NCI-H2227 (cell line): ENCODE measurements at regions not wholly inside any gene's neighbourhood (a gene's known extent, or its start where the extent isn't known, plus 50 kb on each side); places are given as distances from the start of the nearest gene placed in this dataset.

Experiments
- DNase-seq: peaks from one replicate; lab custom pipeline; 2025; ENCODE audit not compliant: unreplicated experiment; lab: John Stamatoyannopoulos, UW

DNA sequence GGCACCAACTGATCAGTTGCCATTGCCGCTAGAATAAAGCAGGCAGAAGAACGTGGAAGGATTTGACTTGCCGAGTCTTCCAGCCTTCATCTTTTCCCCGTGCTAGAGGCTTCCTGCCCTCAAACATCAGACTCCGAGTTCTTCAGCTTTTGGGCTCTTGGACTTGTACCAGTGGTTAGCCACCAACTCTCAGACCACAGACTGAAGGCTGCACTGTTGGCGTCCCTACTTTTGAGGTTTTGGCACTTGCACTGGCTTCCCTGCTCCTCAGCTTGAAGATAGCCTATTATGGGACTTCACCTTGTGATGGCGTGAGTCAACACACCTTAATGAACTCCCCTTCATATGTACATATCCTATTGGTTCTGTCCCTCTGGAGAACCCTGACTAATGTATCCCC lies 57.3 kb upstream of the KCND2 start:
- DNase-seq: no peak

DNA sequence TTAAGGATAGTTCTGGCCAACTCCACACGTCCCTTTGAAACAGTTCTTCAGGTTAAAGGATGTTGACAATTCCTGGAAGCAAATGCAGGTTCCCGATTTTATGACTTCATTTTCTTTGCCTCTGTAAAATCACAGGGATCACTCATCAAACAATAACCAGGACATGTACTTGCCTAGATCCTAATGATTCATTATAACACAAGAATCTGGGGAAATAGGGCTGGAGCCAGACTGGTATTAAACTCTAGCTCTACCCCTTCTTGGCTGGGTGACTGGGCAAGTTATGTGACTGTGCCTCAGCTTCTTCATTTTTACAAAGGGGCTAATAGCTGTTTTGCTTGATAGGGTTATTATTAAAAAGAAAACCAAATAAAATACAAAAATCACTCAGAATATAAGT lies 56.0 kb upstream of the KCND2 start:
- no peak for DNase-seq

DNA sequence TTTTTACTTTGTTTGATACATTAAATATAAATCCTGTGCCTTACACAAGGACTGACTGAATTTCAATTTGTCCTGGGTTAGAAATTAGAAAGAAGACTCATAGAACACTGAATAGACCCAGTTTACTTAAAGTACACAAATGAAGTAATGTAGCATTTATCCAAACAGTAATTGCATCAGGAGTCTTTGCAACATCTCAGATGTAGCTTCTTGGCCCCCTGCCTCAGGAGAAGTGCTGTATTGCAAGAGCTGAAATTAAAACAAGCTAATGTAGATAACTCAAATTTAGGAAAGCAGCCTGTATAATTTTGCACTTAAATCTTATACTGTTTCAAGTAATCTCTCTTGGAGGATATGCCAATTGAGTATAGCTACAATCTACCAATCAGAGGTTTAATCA lies 54.3 kb upstream of the KCND2 start:
- no peak for DNase-seq

DNA sequence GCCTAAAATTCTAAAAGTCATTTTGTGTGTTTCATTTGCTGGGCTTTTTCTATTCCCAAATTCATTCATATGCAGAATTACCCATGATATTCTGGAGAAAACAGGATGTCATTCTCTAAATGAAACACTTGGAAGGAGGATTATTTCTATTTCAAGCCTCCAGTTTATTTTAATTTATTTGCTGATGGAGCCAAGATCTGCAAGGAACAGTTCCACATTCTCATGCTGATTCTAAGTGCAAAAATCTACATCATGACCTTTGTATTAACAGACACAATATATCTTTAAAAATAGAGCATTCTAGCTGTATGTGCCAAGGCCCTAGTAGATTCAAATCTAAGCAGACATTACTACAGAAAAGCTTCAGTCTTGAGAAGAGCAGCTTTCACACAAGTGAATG lies 51.3 kb upstream of the KCND2 start:
- no peak for DNase-seq
